HG03521 (cell line): ENCODE measurements at regions not wholly inside any gene's neighbourhood (a gene's known extent, or its start where the extent isn't known, plus 50 kb on each side); places are given as distances from the start of the nearest gene placed in this dataset.

Experiments
- ATAC-seq: cut with Tn5 transposase; IDR thresholded peaks from one replicate; pipeline ENCODE4 v1.9.1; 2021; ENCODE audit warnings: mild to moderate bottlenecking, moderate library complexity; ENCODE audit not compliant: unreplicated experiment

- ATAC-seq: no peak
Measured at GRCh38 chr12:105912882-105913678, 225.7 kb downstream of the NUAK1 start.

- ATAC-seq: no peak
Measured at GRCh38 chr12:105915997-105916759, 222.6 kb downstream of the NUAK1 start.

GRCh38 chr12:105916760-105917039 lies 222.1 kb downstream of the NUAK1 start:
- no peak for ATAC-seq

- ATAC-seq: no peak
Measured at GRCh38 chr12:105920161-105920684, 218.5 kb downstream of the NUAK1 start.

GRCh38 chr12:105921055-105921454 lies 217.7 kb downstream of the NUAK1 start:
- no peak for ATAC-seq

- no peak for ATAC-seq
Measured at GRCh38 chr12:105921872-105922669, 216.7 kb downstream of the NUAK1 start.

GRCh38 chr12:105922670-105923102 lies 216.1 kb downstream of the NUAK1 start:
- ATAC-seq: no peak

GRCh38 chr12:105924526-105925208 lies 214.1 kb downstream of the NUAK1 start:
- no peak for ATAC-seq

GRCh38 chr12:105927564-105927963 lies 211.2 kb downstream of the NUAK1 start:
- ATAC-seq: no peak

- no peak for ATAC-seq
Measured at GRCh38 chr12:105928436-105928835, 210.3 kb downstream of the NUAK1 start.

GRCh38 chr12:105929192-105929591 lies 209.6 kb downstream of the NUAK1 start:
- no peak for ATAC-seq

- no peak for ATAC-seq
Measured at GRCh38 chr12:105930557-105931503, 207.9 kb downstream of the NUAK1 start.

GRCh38 chr12:105931762-105932570 lies 206.8 kb downstream of the NUAK1 start:
- no peak for ATAC-seq

- ATAC-seq: no peak
Measured at GRCh38 chr12:105933671-105934665, 204.8 kb downstream of the NUAK1 start.

GRCh38 chr12:105935106-105935505 lies 203.6 kb downstream of the NUAK1 start:
- ATAC-seq: no peak

- ATAC-seq: no peak
Measured at GRCh38 chr12:105935981-105936380, 202.8 kb downstream of the NUAK1 start.

GRCh38 chr12:105936496-105936895 lies 202.3 kb downstream of the NUAK1 start:
- ATAC-seq: no peak

- ATAC-seq: no peak
Measured at GRCh38 chr12:105937009-105937408, 201.7 kb downstream of the NUAK1 start.
